ENCODE measurements at regions not wholly inside any gene's neighbourhood (a gene's known extent, or its start where the extent isn't known, plus 50 kb on each side); places are given as distances from the start of the nearest gene placed in this dataset.
"Not testable (repeated sequence)": the region's sequence is repeated elsewhere in the genome, so short reads cannot be mapped to it uniquely, and the experiment has no call there.

- no peak for DNase-seq
Observed at GRCh38 chr11:116403794-116404461, 368.9 kb downstream of the BUD13 start.

- no peak for DNase-seq
Observed at GRCh38 chr11:116400081-116400480, 372.7 kb downstream of the BUD13 start.

GRCh38 chr11:116397602-116398084, 375.1 kb downstream of the BUD13 start:
- DNase-seq, result no peak

GRCh38 chr11:116396331-116396730, 376.5 kb downstream of the BUD13 start:
- no peak for DNase-seq

- DNase-seq, result no peak
Observed at GRCh38 chr11:116394022-116394421, 378.8 kb downstream of the BUD13 start.

- DNase-seq, result no peak
Observed at GRCh38 chr11:116390963-116391362, 381.8 kb downstream of the BUD13 start.

GRCh38 chr11:116388146-116388545, 384.6 kb downstream of the BUD13 start:
- no peak for DNase-seq

- no peak for DNase-seq
Observed at GRCh38 chr11:116387641-116388040, 385.1 kb downstream of the BUD13 start.

- DNase-seq, result no peak
Observed at GRCh38 chr11:116386118-116386699, 386.6 kb downstream of the BUD13 start.

- no peak for DNase-seq
Observed at GRCh38 chr11:116384876-116385275, 387.9 kb downstream of the BUD13 start.

GRCh38 chr11:116384407-116384806, 388.4 kb downstream of the BUD13 start:
- no peak for DNase-seq

GRCh38 chr11:116379185-116379828, 393.5 kb downstream of the BUD13 start:
- DNase-seq, result no peak

- no peak for DNase-seq
Observed at GRCh38 chr11:116376547-116376946, 396.2 kb downstream of the BUD13 start.

GRCh38 chr11:116376054-116376453, 396.7 kb downstream of the BUD13 start:
- no peak for DNase-seq

GRCh38 chr11:116375221-116375620, 397.6 kb downstream of the BUD13 start:
- DNase-seq, result no peak

- no peak for DNase-seq
Observed at GRCh38 chr11:116374085-116374484, 398.7 kb downstream of the BUD13 start.

- DNase-seq, result no peak
Observed at GRCh38 chr11:116373104-116373944, 399.5 kb downstream of the BUD13 start.

GRCh38 chr11:116371146-116371545, 401.6 kb downstream of the BUD13 start:
- DNase-seq, result no peak

GRCh38 chr11:116368784-116369183, 404.0 kb downstream of the BUD13 start:
- no peak for DNase-seq

GRCh38 chr11:116366980-116367645, 405.7 kb downstream of the BUD13 start:
- no peak for DNase-seq

- DNase-seq, result no peak
Observed at GRCh38 chr11:116366451-116366850, 406.3 kb downstream of the BUD13 start.

GRCh38 chr11:116364925-116365324, 407.9 kb downstream of the BUD13 start:
- DNase-seq, result not testable (repeated sequence)

- DNase-seq, result no peak
Observed at GRCh38 chr11:116364348-116364747, 408.4 kb downstream of the BUD13 start.
